Nephron (organoid): ENCODE measurements at regions not wholly inside any gene's neighbourhood (a gene's known extent, or its start where the extent isn't known, plus 50 kb on each side); places are given as distances from the start of the nearest gene placed in this dataset.

Experiments
- H3K27ac Mint-ChIP-seq, 3 experiments: 2 replicates each; pipeline ENCODE4 v1.8.0; 2020; ENCODE audit warnings: mixed read lengths in 3 of 3, mild to moderate bottlenecking in 2 of 3, moderate library complexity in 1 of 3
- H3K27me3 Mint-ChIP-seq: 2 replicates; pipeline ENCODE4 v1.8.0; 2021; ENCODE audit warnings: low read depth, mild to moderate bottlenecking, moderate library complexity, mixed read lengths
- H3K36me3 Mint-ChIP-seq: 2 replicates; pipeline ENCODE4 v1.8.0; 2020; ENCODE audit warnings: low read depth, mixed read lengths
- H3K4me1 Mint-ChIP-seq: 2 replicates; pipeline ENCODE4 v1.8.0; 2020; ENCODE audit warnings: mixed read lengths
- H3K4me3 Mint-ChIP-seq, 3 experiments: 2 replicates each; pipeline ENCODE4 v1.8.0; 2020; ENCODE audit warnings: mild to moderate bottlenecking in 3 of 3, mixed read lengths in 3 of 3, moderate library complexity in 2 of 3
- H3K9me3 Mint-ChIP-seq: 2 replicates; pipeline ENCODE4 v1.8.0; 2020; ENCODE audit warnings: mixed read lengths
- TF ChIP-seq, protein P1 (sequence below), 3 experiments: fragments of 200-600 bp; sonication (generic); IDR thresholded peaks; one replicate each; pipeline ENCODE4 v1.5.0; 2021; ENCODE audit warnings: antibody characterized with exemption in 3 of 3; ENCODE audit not compliant: unreplicated experiment in 3 of 3

DNA sequence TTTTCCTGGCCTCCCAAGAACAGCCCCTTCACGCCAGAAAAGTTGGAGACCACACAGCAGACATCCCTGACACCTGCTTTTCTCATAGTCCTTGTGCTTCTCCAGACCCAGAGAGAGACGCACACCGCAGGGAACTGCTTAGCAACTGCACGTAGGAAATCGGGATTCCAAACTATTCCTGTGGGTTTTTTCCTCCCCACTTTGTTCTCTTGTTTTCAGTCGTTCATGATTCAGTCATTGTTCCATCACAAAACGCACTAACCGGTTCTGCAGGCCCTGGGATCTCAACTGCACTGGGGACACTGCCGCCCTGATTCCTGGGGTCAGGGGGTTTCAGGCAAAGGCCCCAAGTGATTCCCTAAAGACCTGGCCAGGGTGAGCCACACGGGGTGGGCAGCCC, 588.0 kb upstream of the KLF4 start:
- TF ChIP-seq, protein P1, sequence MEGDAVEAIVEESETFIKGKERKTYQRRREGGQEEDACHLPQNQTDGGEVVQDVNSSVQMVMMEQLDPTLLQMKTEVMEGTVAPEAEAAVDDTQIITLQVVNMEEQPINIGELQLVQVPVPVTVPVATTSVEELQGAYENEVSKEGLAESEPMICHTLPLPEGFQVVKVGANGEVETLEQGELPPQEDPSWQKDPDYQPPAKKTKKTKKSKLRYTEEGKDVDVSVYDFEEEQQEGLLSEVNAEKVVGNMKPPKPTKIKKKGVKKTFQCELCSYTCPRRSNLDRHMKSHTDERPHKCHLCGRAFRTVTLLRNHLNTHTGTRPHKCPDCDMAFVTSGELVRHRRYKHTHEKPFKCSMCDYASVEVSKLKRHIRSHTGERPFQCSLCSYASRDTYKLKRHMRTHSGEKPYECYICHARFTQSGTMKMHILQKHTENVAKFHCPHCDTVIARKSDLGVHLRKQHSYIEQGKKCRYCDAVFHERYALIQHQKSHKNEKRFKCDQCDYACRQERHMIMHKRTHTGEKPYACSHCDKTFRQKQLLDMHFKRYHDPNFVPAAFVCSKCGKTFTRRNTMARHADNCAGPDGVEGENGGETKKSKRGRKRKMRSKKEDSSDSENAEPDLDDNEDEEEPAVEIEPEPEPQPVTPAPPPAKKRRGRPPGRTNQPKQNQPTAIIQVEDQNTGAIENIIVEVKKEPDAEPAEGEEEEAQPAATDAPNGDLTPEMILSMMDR (IDR thresholded peaks at IDR 0.05; ENCODE audit: unreplicated experiment in 3 of 3): no peak
- H3K27me3 Mint-ChIP-seq: peaks cover 20% of the 10 kb centered on the region
- no peak overlapping the region for H3K4me3 Mint-ChIP-seq
- H3K36me3 Mint-ChIP-seq: no peaks in the 10 kb centered on the region
- H3K27ac Mint-ChIP-seq: no peak overlapping the region
- H3K9me3 Mint-ChIP-seq: peaks cover 6% of the 10 kb centered on the region
- peaks cover 17% of the 10 kb centered on the region for H3K4me1 Mint-ChIP-seq

- H3K27me3 Mint-ChIP-seq: peaks cover 25% of the 10 kb centered on the region
- no peak overlapping the region for H3K27ac Mint-ChIP-seq
- TF ChIP-seq, protein P1 (IDR thresholded peaks at IDR 0.05; ENCODE audit: unreplicated experiment in 3 of 3): no peak
- peaks cover 13% of the 10 kb centered on the region for H3K4me1 Mint-ChIP-seq
- H3K9me3 Mint-ChIP-seq: peaks cover 17% of the 10 kb centered on the region
- H3K36me3 Mint-ChIP-seq: no peaks in the 10 kb centered on the region
- no peak overlapping the region for H3K4me3 Mint-ChIP-seq
Observed at GRCh38 chr9:108074900-108075299, 585.3 kb upstream of the KLF4 start.

DNA sequence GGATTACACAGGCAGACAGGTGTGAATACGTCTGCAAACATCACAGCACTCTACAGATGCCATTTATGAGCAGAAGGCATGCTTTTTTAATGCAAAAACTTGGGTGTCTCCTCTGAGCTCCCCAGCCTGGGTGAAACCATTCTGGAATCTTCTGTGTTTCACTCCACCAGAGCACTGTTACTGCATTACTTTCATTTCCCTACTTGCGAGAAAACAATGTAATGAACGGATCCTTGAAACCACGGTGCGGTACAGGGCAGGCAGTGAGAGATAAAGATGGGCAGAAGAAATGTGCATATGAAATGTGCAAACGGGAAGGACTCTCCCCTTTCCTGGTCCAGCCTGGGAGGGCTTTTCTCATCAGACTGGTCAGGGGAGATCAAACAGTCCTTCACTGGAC, 584.3 kb upstream of the KLF4 start:
- TF ChIP-seq, protein P1 (IDR thresholded peaks at IDR 0.05; ENCODE audit: unreplicated experiment in 3 of 3): no peak
- Mint-ChIP-seq H3K4me3 (no peak overlapping the region), H3K27ac (no peak overlapping the region), H3K9me3 (peaks cover 18% of the 10 kb centered on the region), H3K4me1 (peaks cover 9% of the 10 kb centered on the region), H3K27me3 (peaks cover 20% of the 10 kb centered on the region), H3K36me3 (no peaks in the 10 kb centered on the region)

DNA sequence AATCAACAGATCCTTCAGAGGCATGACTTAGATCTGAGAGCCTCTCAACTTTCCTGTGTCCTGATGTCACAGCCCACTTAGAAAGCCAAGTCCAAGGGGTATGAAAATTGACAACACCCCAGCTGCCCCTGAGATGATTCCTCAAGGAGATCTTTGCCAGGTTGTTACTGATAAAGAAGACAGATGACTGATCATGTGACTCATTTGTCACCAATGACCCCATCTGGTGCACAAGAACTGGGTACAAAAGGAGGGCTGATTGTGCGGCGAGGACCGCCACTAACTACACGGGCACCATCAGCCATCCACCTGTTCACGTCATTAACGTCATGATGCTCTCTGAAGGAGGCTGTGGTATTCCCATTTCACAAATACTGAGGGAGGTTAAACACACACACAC, 583.2 kb upstream of the KLF4 start:
- peaks cover 18% of the 10 kb centered on the region for H3K9me3 Mint-ChIP-seq
- H3K4me1 Mint-ChIP-seq: no peaks in the 10 kb centered on the region
- H3K27ac Mint-ChIP-seq: no peak overlapping the region
- TF ChIP-seq, protein P1 (IDR thresholded peaks at IDR 0.05; ENCODE audit: unreplicated experiment in 3 of 3): no peak
- H3K4me3 Mint-ChIP-seq: no peak overlapping the region
- H3K27me3 Mint-ChIP-seq: peaks cover 15% of the 10 kb centered on the region
- no peaks in the 10 kb centered on the region for H3K36me3 Mint-ChIP-seq

DNA sequence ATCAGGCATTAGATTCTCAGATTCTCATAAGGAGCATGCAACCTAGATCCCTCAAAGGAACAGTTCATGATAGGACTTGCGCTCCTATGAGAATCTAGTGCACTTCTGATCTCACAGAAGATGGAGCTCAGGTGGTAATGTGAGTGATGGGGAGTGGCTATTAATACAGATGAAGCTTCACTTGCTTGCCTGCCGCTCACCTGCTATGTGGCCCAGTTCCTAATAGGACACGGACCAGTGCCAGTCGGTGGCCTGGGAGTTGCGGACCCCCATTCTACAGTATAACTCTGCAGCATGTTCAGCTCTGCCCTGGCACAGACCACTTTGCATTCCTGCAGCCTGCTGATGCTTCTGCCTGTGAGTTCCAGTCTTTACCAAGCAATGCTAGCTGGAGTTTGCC, 581.3 kb upstream of the KLF4 start:
- Mint-ChIP-seq H3K4me1 (no peaks in the 10 kb centered on the region), H3K27me3 (peaks cover 11% of the 10 kb centered on the region), H3K9me3 (peaks cover 20% of the 10 kb centered on the region), H3K27ac (no peak overlapping the region), H3K36me3 (no peaks in the 10 kb centered on the region), H3K4me3 (no peak overlapping the region)
- TF ChIP-seq, protein P1 (IDR thresholded peaks at IDR 0.05; ENCODE audit: unreplicated experiment in 3 of 3): no peak

DNA sequence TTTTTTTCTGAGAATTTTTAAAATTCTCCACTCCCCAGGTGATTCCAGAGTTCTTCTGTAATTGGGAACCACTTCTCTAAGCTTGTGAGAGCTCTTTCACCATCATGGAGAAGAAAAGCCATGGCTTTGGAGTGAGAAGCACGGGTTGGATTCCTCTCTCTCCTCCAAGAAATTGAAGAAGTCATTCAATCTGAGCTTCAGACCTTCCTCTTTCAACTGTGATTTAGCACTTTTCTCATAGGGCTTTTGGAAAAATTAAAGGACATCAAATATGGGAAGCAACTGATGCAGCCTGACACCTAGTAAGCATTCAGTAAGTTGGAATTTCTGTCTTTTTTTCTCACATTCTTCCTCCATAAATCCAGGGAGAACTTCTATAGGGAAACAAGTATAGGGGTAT, 580.4 kb upstream of the KLF4 start:
- Mint-ChIP-seq H3K27me3 (peaks cover 9% of the 10 kb centered on the region), H3K9me3 (peaks cover 24% of the 10 kb centered on the region), H3K27ac (no peak overlapping the region), H3K4me1 (no peaks in the 10 kb centered on the region), H3K36me3 (no peaks in the 10 kb centered on the region), H3K4me3 (no peak overlapping the region)
- TF ChIP-seq, protein P1 (IDR thresholded peaks at IDR 0.05; ENCODE audit: unreplicated experiment in 3 of 3): no peak
